Duodenal mucosa (tissue), 2 donors: ENCODE measurements at regions not wholly inside any gene's neighbourhood (a gene's known extent, or its start where the extent isn't known, plus 50 kb on each side); places are given as distances from the start of the nearest gene placed in this dataset.

ENCODE experiments used
- H3K27ac ChIP-seq: one replicate; pipeline ENCODE4 v1.7.0; 2013; ENCODE audit warnings: low read depth, low read length
- H3K27me3 ChIP-seq, 2 donors: one replicate each; pipeline ENCODE4 v1.7.0; 2013; ENCODE audit warnings: low read length in 2 of 2, control low read depth in 1 of 2; ENCODE audit not compliant: insufficient read depth in 2 of 2, control insufficient read depth in 1 of 2
- H3K36me3 ChIP-seq, 2 donors: one replicate each; pipeline ENCODE4 v1.7.0; 2013; ENCODE audit warnings: low read length in 2 of 2, control low read depth in 1 of 2; ENCODE audit not compliant: insufficient read depth in 2 of 2, control insufficient read depth in 1 of 2
- H3K4me1 ChIP-seq, 2 donors: one replicate each; pipeline ENCODE4 v1.7.0; 2013; ENCODE audit warnings: low read length in 2 of 2, control low read depth in 1 of 2; ENCODE audit not compliant: insufficient read depth in 2 of 2, control insufficient read depth in 1 of 2
- H3K4me3 ChIP-seq, 2 donors: one replicate each; pipeline ENCODE4 v1.7.0; 2013; ENCODE audit warnings: low read length in 2 of 2, low read depth in 1 of 2
- H3K9ac ChIP-seq, 2 donors: one replicate each; pipeline ENCODE4 v1.7.0; 2013; ENCODE audit warnings: low read length in 2 of 2, low read depth in 1 of 2
- H3K9me3 ChIP-seq, 2 donors: one replicate each; pipeline ENCODE4 v1.7.0; 2013; ENCODE audit warnings: low read length in 2 of 2, control low read depth in 1 of 2; ENCODE audit not compliant: control insufficient read depth in 1 of 2

DNA sequence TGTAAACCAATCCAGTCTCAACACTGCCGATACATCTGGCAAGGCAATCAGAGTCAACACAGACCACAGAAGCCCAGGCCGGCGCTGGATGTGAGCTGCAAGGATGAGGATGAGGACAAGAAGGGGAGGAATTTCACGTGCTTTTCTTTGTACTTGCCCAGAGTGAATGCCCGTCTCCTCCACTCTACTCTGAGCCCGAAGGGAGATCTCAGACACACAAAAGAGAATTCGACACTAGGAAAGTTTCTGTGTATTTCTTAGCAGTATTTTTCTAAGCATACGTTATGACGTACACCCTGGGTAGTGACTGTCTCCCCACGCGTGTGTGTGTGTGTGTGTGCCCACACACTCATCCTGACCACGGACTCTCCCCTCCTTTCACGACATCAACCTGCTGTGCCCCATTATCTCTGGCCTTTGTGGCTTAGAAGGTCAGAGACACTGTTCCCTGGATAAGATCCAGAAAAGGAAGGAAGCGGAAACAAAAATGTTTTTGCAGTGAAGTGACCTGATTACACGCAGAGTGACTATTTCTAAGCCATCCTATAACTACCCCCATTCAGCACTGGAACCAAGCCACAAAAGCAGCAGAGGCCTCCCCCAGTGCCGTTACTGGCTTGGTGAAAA lies 227.3 kb upstream of the DAPK1 start:
- Histone ChIP-seq H3K4me3 (peak overlapping the region; percentile 29 to 30), H3K9me3 (no peaks in the 10 kb centered on the region), H3K9ac (no peak overlapping the region), H3K27me3 (no peaks in the 10 kb centered on the region), H3K36me3 (no peaks in the 10 kb centered on the region), H3K27ac (no peak overlapping the region), H3K4me1 (peaks cover 4 to 6% of the 10 kb centered on the region in 2 donors)

DNA sequence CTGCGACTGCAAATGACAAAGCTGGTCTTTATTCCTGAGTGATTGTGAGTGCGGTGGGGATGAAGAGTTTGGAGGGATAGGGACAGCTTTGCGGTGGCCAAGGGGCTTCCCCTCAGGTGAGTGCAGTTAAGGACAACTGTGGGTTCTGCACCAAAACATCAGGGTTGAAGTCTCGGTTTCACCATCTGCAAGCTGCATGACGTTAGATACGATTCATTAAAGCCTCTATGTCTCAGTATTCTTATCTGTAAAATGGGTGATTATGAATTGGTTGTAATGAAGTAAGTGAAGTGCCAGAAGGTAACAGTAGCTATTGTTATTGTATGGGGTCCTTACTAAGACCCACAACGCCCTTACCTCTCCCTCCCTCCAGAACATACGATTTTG lies 226.8 kb upstream of the DAPK1 start:
- Histone ChIP-seq H3K4me3 (peak overlapping the region; percentile 29 to 30), H3K36me3 (no peaks in the 10 kb centered on the region), H3K27ac (no peak overlapping the region), H3K9me3 (no peaks in the 10 kb centered on the region), H3K4me1 (peaks cover 4 to 6% of the 10 kb centered on the region in 2 donors), H3K9ac (no peak overlapping the region), H3K27me3 (no peaks in the 10 kb centered on the region)

DNA sequence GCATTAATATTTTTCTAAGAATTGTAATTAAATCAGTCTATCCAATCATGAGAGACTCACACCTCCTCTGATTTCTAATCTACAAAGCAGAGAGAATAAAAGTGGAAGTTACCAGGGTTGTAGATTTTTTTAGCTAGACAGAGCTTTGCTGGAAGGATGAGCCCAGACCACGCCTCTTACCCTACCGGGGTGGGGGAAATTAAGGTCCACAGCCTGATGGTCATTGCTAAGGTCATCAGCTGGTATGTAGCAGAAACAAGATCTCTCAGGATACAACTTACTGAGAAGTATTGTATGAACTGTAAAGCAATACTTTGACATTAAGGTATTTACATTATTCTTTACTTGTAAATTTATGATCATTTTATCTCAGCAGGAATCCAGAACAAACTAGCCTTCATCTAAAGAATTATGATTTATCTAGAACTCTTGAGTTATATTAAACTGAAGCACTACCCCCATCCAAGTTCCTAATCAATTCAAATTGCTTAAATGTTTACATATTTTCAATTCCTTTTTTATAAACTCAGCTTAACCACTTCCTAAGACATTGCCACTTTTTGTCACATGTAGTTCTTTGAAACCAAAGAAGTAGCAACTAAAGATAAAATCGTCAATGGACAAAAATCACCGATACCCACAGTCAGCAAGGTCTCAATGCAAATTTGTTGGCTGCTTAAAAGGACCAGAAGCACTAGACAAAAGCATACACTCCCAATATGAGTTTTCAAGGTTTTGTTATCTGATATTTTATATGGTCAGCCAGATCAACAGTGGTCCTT lies 225.8 kb upstream of the DAPK1 start:
- Histone ChIP-seq H3K27ac (no peak overlapping the region), H3K36me3 (no peaks in the 10 kb centered on the region), H3K4me1 (peaks cover 4 to 6% of the 10 kb centered on the region in 2 donors), H3K4me3 (no peak overlapping the region), H3K9ac (no peak overlapping the region), H3K27me3 (no peaks in the 10 kb centered on the region), H3K9me3 (no peaks in the 10 kb centered on the region)

DNA sequence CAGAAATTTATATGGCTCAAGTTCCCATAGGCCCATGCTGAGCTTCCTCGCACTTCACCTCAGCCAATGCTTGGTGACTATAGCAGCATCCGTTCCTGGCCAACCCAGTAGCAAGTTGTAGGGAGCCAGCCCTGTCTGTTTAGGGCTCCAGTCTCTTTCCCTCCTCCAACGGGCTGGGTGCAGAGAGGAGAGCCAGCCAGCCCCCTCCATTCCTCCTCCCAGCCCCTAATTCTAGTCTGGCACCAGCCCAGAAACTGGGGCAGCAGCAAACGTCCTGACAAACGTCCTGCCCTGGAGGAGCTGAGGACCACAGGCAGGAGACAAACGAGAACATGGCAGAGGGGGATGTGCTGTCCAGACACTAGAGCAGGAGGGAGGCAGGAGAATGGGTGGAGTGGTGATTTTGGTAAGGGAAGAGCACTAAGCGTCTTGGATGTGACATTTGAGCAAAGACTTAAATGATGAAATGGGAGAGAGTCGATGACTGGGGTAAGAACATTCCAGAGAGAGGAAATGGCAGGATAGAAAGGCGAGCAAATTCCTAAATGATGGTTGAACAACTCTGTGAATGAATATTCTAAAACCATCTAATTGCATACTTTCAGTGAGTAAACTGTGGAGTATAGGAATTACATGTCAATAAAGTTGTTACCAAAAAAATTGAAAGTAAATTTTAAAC lies 222.5 kb upstream of the DAPK1 start:
- no peak overlapping the region for H3K4me3 ChIP-seq

DNA sequence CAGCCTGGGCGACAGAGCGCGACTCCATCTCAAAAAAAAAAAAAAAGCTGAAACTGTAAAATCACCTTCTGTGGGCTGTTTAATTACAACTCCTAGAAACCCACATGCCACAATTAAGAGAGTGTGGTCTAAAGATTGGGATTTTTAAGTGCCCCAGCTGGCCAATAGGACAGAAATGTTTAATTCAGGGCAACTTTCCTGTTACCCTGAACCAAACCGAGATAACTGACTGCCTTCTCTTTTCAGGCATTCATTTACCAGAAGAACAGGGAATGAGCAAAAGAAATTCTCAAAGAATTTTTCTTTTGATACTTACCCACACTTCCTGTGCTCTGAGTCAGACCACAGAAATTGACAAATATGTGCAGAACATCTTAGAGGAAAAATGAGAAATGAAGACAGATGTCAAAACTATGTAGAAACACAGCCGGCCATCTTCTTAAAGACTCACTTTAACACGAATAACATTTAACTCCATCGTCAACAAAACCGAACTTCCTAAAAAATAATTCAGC lies 221.3 kb upstream of the DAPK1 start:
- Histone ChIP-seq H3K36me3 (no peaks in the 10 kb centered on the region), H3K27me3 (no peaks in the 10 kb centered on the region), H3K9me3 (no peaks in the 10 kb centered on the region), H3K9ac (no peak overlapping the region), H3K4me1 (no peaks in the 10 kb centered on the region), H3K4me3 (no peak overlapping the region), H3K27ac (no peak overlapping the region)

More for the DNA sequence above, 222.5 kb upstream of the DAPK1 start:
- Histone ChIP-seq H3K9ac (no peak overlapping the region), H3K9me3 (no peaks in the 10 kb centered on the region), H3K27ac (no peak overlapping the region), H3K27me3 (no peaks in the 10 kb centered on the region), H3K4me1 (peaks cover 3 to 6% of the 10 kb centered on the region in 2 donors), H3K36me3 (no peaks in the 10 kb centered on the region)

DNA sequence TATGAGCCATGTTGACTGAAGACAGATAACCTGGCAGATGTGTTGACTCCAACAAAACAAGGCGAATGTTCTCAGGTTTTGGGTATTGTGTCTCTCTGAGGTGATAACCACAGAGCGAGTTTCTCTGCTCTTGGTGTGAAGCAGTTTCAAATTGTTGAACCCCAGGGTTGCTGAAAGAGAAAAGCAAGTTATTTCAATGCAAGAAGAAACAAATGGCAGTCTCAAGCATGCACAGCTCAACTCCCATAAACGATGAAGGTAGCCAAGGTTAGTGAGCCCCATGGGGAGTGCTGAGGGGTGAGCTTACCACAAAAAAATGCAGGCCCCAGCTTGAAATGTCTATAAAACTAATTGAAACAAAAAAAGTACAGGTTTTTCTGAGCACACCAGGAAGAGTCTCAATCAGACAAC lies 220.8 kb upstream of the DAPK1 start:
- Histone ChIP-seq H3K9me3 (no peaks in the 10 kb centered on the region), H3K27ac (no peak overlapping the region)

DNA sequence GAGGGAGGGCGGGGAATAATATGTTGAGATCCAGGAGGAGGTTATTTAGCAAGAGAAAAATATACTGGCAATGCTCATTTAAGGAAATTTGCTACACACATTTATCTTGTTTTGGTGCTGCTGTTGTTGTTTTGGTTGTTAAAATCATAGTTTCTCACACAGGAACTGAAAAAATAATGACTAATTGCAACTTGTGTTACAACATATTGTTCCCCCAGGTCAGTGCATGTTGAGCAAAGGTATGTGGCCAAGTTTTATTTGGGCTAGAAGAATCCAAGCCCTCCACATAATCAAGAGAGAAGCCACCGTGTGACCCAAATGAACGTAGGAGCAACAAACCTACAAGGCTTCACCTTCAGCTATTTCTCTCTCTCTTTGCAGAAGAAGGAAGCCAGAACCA lies 220.3 kb upstream of the DAPK1 start:
- H3K27ac ChIP-seq, result no peak overlapping the region
- H3K4me1 ChIP-seq, result no peaks in the 10 kb centered on the region
- no peak overlapping the region for H3K9ac ChIP-seq
- no peak overlapping the region for H3K4me3 ChIP-seq
- H3K9me3 ChIP-seq, result no peaks in the 10 kb centered on the region
- no peaks in the 10 kb centered on the region for H3K36me3 ChIP-seq
- no peaks in the 10 kb centered on the region for H3K27me3 ChIP-seq

More for the DNA sequence above, 220.8 kb upstream of the DAPK1 start:
- Histone ChIP-seq H3K9ac (no peak overlapping the region), H3K4me3 (no peak overlapping the region), H3K4me1 (no peaks in the 10 kb centered on the region), H3K36me3 (no peaks in the 10 kb centered on the region), H3K27me3 (no peaks in the 10 kb centered on the region)

DNA sequence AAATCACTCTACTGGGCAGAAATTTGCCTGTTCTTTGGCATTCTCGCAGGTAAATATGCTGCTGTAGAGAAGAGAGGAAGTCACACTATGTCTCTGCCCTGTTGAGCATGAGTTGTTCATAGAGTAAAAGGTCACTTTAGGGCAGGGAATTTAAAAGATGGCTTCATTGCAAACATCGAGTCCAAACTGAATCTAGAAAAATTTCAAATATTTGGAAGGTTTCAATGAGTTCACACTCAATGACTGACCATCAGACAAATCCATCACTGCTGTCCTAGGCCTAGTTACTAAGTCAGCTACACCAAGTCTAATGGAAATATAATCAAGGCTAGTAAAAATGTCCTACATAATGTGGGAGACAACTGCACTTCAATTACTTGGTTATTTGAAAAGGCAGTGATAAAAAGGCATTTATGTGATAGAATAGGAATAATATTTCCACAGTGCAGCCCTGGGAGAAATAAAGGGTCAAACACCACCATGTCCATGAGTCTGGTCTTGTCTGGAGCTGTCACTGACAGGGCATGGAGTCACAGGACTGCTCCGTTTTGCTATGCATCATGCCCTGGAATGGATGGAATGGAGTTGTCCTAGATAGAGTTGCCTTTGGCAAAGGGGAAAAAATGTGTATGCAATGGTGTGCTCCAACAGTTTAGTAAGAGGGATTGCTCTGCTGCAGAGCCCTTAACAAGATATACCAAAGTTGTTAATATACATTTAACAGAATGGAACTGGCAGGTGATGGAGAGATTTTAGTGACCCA lies 218.5 kb upstream of the DAPK1 start:
- H3K4me3 ChIP-seq, result no peak overlapping the region

DNA sequence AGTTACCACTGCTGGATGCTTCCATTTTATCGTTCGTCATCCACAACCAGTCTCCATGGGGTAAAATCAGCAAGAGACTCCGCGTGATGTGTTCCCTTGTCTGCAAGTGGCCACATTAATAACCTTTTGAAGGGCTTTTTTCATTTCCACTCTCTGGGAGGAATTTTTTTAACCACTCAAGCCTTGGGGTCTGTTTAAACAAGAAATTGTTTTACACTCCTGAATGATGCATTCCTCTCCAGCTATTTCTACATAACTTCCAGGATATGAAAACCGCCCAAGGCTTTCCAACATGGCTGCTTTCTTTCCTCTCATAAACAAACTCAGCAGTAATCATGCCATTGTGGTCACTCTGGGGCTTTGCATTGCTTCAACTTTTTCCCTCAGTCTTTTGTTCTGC lies 217.2 kb upstream of the DAPK1 start:
- no peak overlapping the region for H3K9ac ChIP-seq
- H3K27me3 ChIP-seq, result no peaks in the 10 kb centered on the region
- H3K36me3 ChIP-seq, result no peaks in the 10 kb centered on the region
- no peak overlapping the region for H3K4me3 ChIP-seq
- no peak overlapping the region for H3K27ac ChIP-seq
- no peaks in the 10 kb centered on the region for H3K9me3 ChIP-seq
- no peaks in the 10 kb centered on the region for H3K4me1 ChIP-seq

More for the DNA sequence above, 218.5 kb upstream of the DAPK1 start:
- no peaks in the 10 kb centered on the region for H3K9me3 ChIP-seq
- H3K36me3 ChIP-seq, result no peaks in the 10 kb centered on the region
- no peak overlapping the region for H3K9ac ChIP-seq
- H3K27me3 ChIP-seq, result no peaks in the 10 kb centered on the region
- no peaks in the 10 kb centered on the region for H3K4me1 ChIP-seq
- no peak overlapping the region for H3K27ac ChIP-seq
